NCI-H748 (cell line): ENCODE measurements at regions not wholly inside any gene's neighbourhood (a gene's known extent, or its start where the extent isn't known, plus 50 kb on each side); places are given as distances from the start of the nearest gene placed in this dataset.
A peak's percentile ranks its signal among the peaks of the same experiment; 100 is the strongest.

ENCODE experiments used
- DNase-seq: peaks from one replicate; lab custom pipeline; 2025; ENCODE audit not compliant: unreplicated experiment; lab: John Stamatoyannopoulos, UW

GRCh38 chr13:75135325-75135825 lies 346.6 kb downstream of the TBC1D4 start:
- DNase-seq, result no peak

GRCh38 chr13:75132701-75133695 lies 349.0 kb downstream of the TBC1D4 start:
- no peak for DNase-seq

GRCh38 chr13:75129331-75129730 lies 352.6 kb downstream of the TBC1D4 start:
- DNase-seq, result no peak

- no peak for DNase-seq
Measured at GRCh38 chr13:75124415-75124814, 357.6 kb downstream of the TBC1D4 start.

GRCh38 chr13:75123428-75123827 lies 358.5 kb downstream of the TBC1D4 start:
- DNase-seq, result peak; percentile 81

GRCh38 chr13:75120085-75120484 lies 361.9 kb downstream of the TBC1D4 start:
- DNase-seq, result peak; percentile 82

GRCh38 chr13:75115171-75115570 lies 366.8 kb downstream of the TBC1D4 start:
- no peak for DNase-seq

GRCh38 chr13:75103976-75104375 lies 378.0 kb downstream of the TBC1D4 start:
- no peak for DNase-seq

- no peak for DNase-seq
Measured at GRCh38 chr13:75102001-75102716, 379.8 kb downstream of the TBC1D4 start.

GRCh38 chr13:75101348-75101747 lies 380.6 kb downstream of the TBC1D4 start:
- DNase-seq, result no peak

GRCh38 chr13:75092143-75092542 lies 389.8 kb downstream of the TBC1D4 start:
- DNase-seq, result no peak

GRCh38 chr13:75091718-75092117 lies 390.3 kb downstream of the TBC1D4 start:
- DNase-seq, result no peak

GRCh38 chr13:75090872-75091615 lies 390.9 kb downstream of the TBC1D4 start:
- DNase-seq, result no peak

- DNase-seq, result no peak
Measured at GRCh38 chr13:75088915-75089314, 393.1 kb downstream of the TBC1D4 start.

- DNase-seq, result no peak
Measured at GRCh38 chr13:75079226-75079625, 402.7 kb downstream of the TBC1D4 start.

GRCh38 chr13:75076476-75076875 lies 405.5 kb downstream of the TBC1D4 start:
- no peak for DNase-seq

- no peak for DNase-seq
Measured at GRCh38 chr13:75073786-75074185, 408.2 kb downstream of the TBC1D4 start.

GRCh38 chr13:75072891-75073290 lies 409.1 kb downstream of the TBC1D4 start:
- no peak for DNase-seq

- DNase-seq, result no peak
Measured at GRCh38 chr13:75072368-75072767, 409.6 kb downstream of the TBC1D4 start.

GRCh38 chr13:75071796-75072195 lies 410.2 kb downstream of the TBC1D4 start:
- DNase-seq, result no peak

GRCh38 chr13:75071395-75071794 lies 410.6 kb downstream of the TBC1D4 start:
- peak; percentile 18 for DNase-seq
